GM12878 (cell line): ENCODE measurements at regions not wholly inside any gene's neighbourhood (a gene's known extent, or its start where the extent isn't known, plus 50 kb on each side); places are given as distances from the start of the nearest gene placed in this dataset.

Experiments
- ATAC-seq: fragments of 200-7000 bp; cut with Tn5 transposase; 3 replicates; pipeline ENCODE4 v1.9.1; 2020; ENCODE audit warnings: mild to moderate bottlenecking, moderate library complexity
- BruUV-seq: library from RNA; stranded (reverse); fragments of 400-500 nt; replicated peaks from 2 replicates; lab custom pipeline; 2021; lab: Mats Ljungman, UMichigan
- CTCF ChIA-PET: fragments of 300-600 bp; sonication (Branson Sonifier 250); formaldehyde crosslinking; extraction: SDS; loops from one replicate; lab custom pipeline; 2021; ENCODE audit warnings: inconsistent platforms; lab: Yijun Ruan, JAX
- POLR2A ChIA-PET: fragments of 350-600 bp; formaldehyde crosslinking; extraction: SDS; loops from one replicate; lab custom pipeline; 2021; ENCODE audit warnings: inconsistent platforms; lab: Charles Lee
- RAD21 ChIA-PET: fragments of 300-600 bp; sonication (Branson Sonifier 250); formaldehyde crosslinking; loops from one replicate; lab custom pipeline; 2023; ENCODE audit warnings: antibody characterized with exemption; ENCODE audit not compliant: unreplicated experiment; lab: Charles Lee
- SMC1A ChIA-PET: fragments of 300-600 bp; sonication (Branson Sonifier 250); formaldehyde crosslinking; loops from one replicate; lab custom pipeline; 2023; ENCODE audit not compliant: unreplicated experiment, uncharacterized antibody; lab: Charles Lee
- DNase-seq: peaks from one replicate; pipeline ENCODE4 v3.0.0-alpha.2; 2011; ENCODE audit warnings: low read depth, low spot score
- FAIRE-seq: peaks from 3 replicates; lab custom pipeline; 2011; peaks lifted over from hg19 to GRCh38; lab: Jason Lieb, UNC
- H2AFZ ChIP-seq: 2 replicates; pipeline ENCODE4 v1.6.0; 2011; ENCODE audit warnings: low read depth, low read length, control low read depth; ENCODE audit not compliant: control insufficient read depth
- H3K27ac ChIP-seq: 2 replicates; pipeline ENCODE4 v1.5.1; 2011; ENCODE audit warnings: control low read depth; ENCODE audit not compliant: control insufficient read depth, insufficient read depth
- H3K27me3 ChIP-seq, 2 experiments: replicated peaks in 1 of 2; 2 replicates each; pipeline versions ENCODE4 v1.6.0 to v1.6.1; 2011; ENCODE audit warnings: low read length in 1 of 2; ENCODE audit not compliant: control insufficient read depth in 2 of 2, insufficient read depth in 2 of 2
- H3K36me3 ChIP-seq, 2 experiments: 2 replicates each; pipeline ENCODE4 v1.5.1; 2011; ENCODE audit warnings: low read length in 1 of 2; ENCODE audit not compliant: control insufficient read depth in 2 of 2, insufficient read depth in 2 of 2
- H3K4me1 ChIP-seq: 2 replicates; pipeline ENCODE4 v1.6.1; 2011; ENCODE audit warnings: mild to moderate bottlenecking, low read length, moderate library complexity, mixed read lengths; ENCODE audit not compliant: control insufficient read depth, insufficient read depth
- H3K4me2 ChIP-seq: 2 replicates; pipeline ENCODE4 v1.6.0; 2011; ENCODE audit warnings: control low read depth; ENCODE audit not compliant: control insufficient read depth, insufficient read depth
- H3K4me3 ChIP-seq: fragments of 200-600 bp; sonication (generic); 2 replicates; pipeline ENCODE4 v1.5.1; 2016
- H3K79me2 ChIP-seq: 2 replicates; pipeline ENCODE4 v1.6.0; 2011; ENCODE audit warnings: low read length; ENCODE audit not compliant: control insufficient read depth, insufficient read depth
- H3K9ac ChIP-seq: 2 replicates; pipeline ENCODE4 v1.8.0; 2011; ENCODE audit warnings: low read length, control low read depth, mixed read lengths; ENCODE audit not compliant: control insufficient read depth, insufficient read depth
- H3K9me3 ChIP-seq: replicated peaks from 3 replicates; pipeline ENCODE4 v1.5.1; 2011; ENCODE audit warnings: mild to moderate bottlenecking, low read length; ENCODE audit not compliant: control insufficient read depth, insufficient read depth
- H4K20me1 ChIP-seq: 2 replicates; pipeline ENCODE4 v1.6.0; 2011; ENCODE audit not compliant: control insufficient read depth, insufficient read depth
- CEBPB ChIP-seq, 2 experiments: fragments of 150-350 bp in 1 of 2; IDR thresholded peaks; 2 replicates each; pipeline ENCODE4 v1.6.1; 2012 to 2014; ENCODE audit warnings: low read depth in 2 of 2, low read length in 2 of 2, borderline replicate concordance in 1 of 2, inconsistent platforms in 1 of 2
- HCFC1 ChIP-seq: fragments of 150-350 bp; IDR thresholded peaks from 2 replicates; pipeline ENCODE4 v1.6.1; 2014; ENCODE audit warnings: low read length
- IKZF2 ChIP-seq, 2 experiments: fragments of 450-650 bp; IDR thresholded peaks; 2 replicates each; pipeline ENCODE4 v1.6.1; 2017; ENCODE audit warnings: mild to moderate bottlenecking in 2 of 2, moderate library complexity in 2 of 2
- MTA3 ChIP-seq: IDR thresholded peaks from 2 replicates; pipeline ENCODE4 v1.6.1; 2012; ENCODE audit warnings: low read length, inconsistent platforms, borderline replicate concordance
- NR2C1 ChIP-seq: fragments of 450-650 bp; IDR thresholded peaks from 2 replicates; pipeline ENCODE4 v1.6.1; 2017; ENCODE audit warnings: antibody characterized with exemption, mild to moderate bottlenecking, moderate library complexity
- NR2C2 ChIP-seq: IDR thresholded peaks from 2 replicates; pipeline ENCODE4 v1.6.1; 2011; ENCODE audit warnings: borderline replicate concordance, low read depth; ENCODE audit not compliant: control insufficient read depth, insufficient read length
- RELA ChIP-seq: fragments of 450-650 bp; IDR thresholded peaks from 2 replicates; pipeline ENCODE4 v1.8.0; 2014; ENCODE audit warnings: borderline replicate concordance; ENCODE audit not compliant: partially characterized antibody
- ZNF274 ChIP-seq: IDR thresholded peaks from one replicate; pipeline ENCODE4 v1.8.0; 2011; ENCODE audit not compliant: insufficient read length, insufficient read depth
- WGBS: methylation state at CpG from one replicate; pipeline ENCODE4 v1.1.6; 2016; ENCODE audit warnings: low lambda C conversion rate; ENCODE audit not compliant: insufficient replicate concordance, insufficient coverage; ENCODE audit errors: missing lambda C conversion rate; 5-methylcytosine and 5-hydroxymethylcytosine counted together
- in situ Hi-C: fragments of 300-500 bp; cut with MboI; formaldehyde crosslinking; loops from 9 replicates; pipeline ENCODE4 v1.14.3; 2018; ENCODE audit warnings: mixed read lengths
- intact Hi-C: fragments of 100-400 bp; cut with micrococcal nuclease; formaldehyde crosslinking; loops from one replicate; pipeline ENCODE4 v1.14.2; 2022; ENCODE audit not compliant: unreplicated experiment
- TF ChIP-seq, protein P1 (sequence below): IDR thresholded peaks from 2 replicates; pipeline ENCODE4 v1.6.1; 2012; ENCODE audit warnings: mild to moderate bottlenecking, low read depth, low read length
- TF ChIP-seq, protein P2 (sequence below): IDR thresholded peaks from 2 replicates; pipeline ENCODE4 v1.6.1; 2012; ENCODE audit warnings: improper control_type of control experiment, low read depth, low read length; ENCODE audit not compliant: insufficient replicate concordance

DNA sequence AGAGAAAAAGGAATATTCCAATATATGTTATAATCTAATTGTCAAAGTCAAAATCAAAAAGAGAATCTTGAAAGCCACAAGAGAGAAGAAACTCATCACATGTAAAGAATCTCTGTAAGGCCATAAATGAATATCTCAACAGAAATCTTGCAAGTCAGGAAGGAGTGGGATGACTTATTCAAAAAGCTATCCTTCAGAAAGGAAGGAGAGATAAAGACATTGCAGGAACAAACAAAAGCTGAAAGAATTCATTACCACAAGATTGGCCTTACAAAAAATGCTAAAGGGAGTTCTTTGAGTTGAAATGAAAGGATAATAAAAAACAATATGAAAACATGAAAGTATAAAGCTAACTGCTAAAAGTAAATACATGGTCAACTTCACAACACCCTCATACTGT is 286.8 kb downstream of the LRIG3 start (continued):
- TF ChIP-seq ZNF274: no peak

DNA sequence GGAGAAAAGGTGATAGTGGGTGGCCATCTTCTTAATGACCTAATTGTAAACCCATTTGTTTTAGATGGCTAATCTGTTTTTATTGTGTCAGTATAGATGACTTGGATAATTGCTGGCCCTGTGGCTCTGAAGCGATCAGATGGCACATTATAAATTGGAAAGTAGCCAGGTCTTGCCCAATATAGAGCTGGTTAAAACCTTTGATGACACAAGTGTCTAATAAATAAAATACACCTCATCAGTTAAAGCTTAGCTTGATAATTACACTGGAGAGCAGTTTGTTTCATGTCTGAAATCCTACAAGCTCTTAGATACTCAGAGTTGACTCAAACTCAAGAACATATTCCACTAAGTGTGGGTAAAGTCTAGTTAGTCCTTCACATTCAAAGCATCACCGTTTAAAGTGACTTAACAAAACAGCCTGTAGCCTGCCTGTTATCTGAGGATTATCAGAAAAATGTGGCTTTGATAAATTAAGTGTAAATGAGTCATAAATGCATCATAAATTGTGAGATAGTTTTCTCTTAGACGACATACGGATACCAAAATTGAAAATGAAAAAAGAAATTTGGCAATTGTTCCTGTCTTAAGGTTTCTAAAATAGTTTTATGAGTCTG is 280.9 kb downstream of the LRIG3 start:
- no peak overlapping the region for H2AFZ ChIP-seq
- CTCF ChIA-PET: interaction anchor here (1.4 to 1.8 kb wide), 2 partner anchors 11 to 16 kb away, joined by 4 read pairs; no protein-coding TSS in a partner anchor
- in situ Hi-C loops (no loop called here), intact Hi-C loops (no loop called here)
- H3K27me3 ChIP-seq: no peaks in the 10 kb centered on the region
- no peak overlapping the region for H3K27ac ChIP-seq
- no peak overlapping the region for H3K4me2 ChIP-seq
- TF ChIP-seq, protein P1, sequence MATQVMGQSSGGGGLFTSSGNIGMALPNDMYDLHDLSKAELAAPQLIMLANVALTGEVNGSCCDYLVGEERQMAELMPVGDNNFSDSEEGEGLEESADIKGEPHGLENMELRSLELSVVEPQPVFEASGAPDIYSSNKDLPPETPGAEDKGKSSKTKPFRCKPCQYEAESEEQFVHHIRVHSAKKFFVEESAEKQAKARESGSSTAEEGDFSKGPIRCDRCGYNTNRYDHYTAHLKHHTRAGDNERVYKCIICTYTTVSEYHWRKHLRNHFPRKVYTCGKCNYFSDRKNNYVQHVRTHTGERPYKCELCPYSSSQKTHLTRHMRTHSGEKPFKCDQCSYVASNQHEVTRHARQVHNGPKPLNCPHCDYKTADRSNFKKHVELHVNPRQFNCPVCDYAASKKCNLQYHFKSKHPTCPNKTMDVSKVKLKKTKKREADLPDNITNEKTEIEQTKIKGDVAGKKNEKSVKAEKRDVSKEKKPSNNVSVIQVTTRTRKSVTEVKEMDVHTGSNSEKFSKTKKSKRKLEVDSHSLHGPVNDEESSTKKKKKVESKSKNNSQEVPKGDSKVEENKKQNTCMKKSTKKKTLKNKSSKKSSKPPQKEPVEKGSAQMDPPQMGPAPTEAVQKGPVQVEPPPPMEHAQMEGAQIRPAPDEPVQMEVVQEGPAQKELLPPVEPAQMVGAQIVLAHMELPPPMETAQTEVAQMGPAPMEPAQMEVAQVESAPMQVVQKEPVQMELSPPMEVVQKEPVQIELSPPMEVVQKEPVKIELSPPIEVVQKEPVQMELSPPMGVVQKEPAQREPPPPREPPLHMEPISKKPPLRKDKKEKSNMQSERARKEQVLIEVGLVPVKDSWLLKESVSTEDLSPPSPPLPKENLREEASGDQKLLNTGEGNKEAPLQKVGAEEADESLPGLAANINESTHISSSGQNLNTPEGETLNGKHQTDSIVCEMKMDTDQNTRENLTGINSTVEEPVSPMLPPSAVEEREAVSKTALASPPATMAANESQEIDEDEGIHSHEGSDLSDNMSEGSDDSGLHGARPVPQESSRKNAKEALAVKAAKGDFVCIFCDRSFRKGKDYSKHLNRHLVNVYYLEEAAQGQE: no peak
- TF ChIP-seq NR2C2: no peak
- TF ChIP-seq, protein P2, sequence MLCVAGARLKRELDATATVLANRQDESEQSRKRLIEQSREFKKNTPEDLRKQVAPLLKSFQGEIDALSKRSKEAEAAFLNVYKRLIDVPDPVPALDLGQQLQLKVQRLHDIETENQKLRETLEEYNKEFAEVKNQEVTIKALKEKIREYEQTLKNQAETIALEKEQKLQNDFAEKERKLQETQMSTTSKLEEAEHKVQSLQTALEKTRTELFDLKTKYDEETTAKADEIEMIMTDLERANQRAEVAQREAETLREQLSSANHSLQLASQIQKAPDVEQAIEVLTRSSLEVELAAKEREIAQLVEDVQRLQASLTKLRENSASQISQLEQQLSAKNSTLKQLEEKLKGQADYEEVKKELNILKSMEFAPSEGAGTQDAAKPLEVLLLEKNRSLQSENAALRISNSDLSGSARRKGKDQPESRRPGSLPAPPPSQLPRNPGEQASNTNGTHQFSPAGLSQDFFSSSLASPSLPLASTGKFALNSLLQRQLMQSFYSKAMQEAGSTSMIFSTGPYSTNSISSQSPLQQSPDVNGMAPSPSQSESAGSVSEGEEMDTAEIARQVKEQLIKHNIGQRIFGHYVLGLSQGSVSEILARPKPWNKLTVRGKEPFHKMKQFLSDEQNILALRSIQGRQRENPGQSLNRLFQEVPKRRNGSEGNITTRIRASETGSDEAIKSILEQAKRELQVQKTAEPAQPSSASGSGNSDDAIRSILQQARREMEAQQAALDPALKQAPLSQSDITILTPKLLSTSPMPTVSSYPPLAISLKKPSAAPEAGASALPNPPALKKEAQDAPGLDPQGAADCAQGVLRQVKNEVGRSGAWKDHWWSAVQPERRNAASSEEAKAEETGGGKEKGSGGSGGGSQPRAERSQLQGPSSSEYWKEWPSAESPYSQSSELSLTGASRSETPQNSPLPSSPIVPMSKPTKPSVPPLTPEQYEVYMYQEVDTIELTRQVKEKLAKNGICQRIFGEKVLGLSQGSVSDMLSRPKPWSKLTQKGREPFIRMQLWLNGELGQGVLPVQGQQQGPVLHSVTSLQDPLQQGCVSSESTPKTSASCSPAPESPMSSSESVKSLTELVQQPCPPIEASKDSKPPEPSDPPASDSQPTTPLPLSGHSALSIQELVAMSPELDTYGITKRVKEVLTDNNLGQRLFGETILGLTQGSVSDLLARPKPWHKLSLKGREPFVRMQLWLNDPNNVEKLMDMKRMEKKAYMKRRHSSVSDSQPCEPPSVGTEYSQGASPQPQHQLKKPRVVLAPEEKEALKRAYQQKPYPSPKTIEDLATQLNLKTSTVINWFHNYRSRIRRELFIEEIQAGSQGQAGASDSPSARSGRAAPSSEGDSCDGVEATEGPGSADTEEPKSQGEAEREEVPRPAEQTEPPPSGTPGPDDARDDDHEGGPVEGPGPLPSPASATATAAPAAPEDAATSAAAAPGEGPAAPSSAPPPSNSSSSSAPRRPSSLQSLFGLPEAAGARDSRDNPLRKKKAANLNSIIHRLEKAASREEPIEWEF: no peak
- TF ChIP-seq HCFC1: no peak
- no peak for TF ChIP-seq NR2C1
- TF ChIP-seq MTA3: no peak
- no peak for TF ChIP-seq CEBPB (IDR thresholded peaks at IDR 0.05; ENCODE audit: borderline replicate concordance in 1 of 2, low read depth in 2 of 2, low read length in 2 of 2)
- no peak for TF ChIP-seq RELA
- TF ChIP-seq IKZF2 (IDR thresholded peaks at IDR 0.05): no peak
- no peak overlapping the region for H3K4me3 ChIP-seq
- FAIRE-seq (no peak), DNase-seq (no peak), ATAC-seq (no peak)
- no TSS peak for BruUV-seq
- H3K79me2 ChIP-seq: no peaks in the 10 kb centered on the region
- no peaks in the 10 kb centered on the region for H3K9me3 ChIP-seq
- H3K4me1 ChIP-seq: no peaks in the 10 kb centered on the region
- no peaks in the 10 kb centered on the region for H4K20me1 ChIP-seq
- SMC1A ChIA-PET: interaction anchor here (0.6 to 1.0 kb wide), 2 partner anchors 37 to 220 kb away, joined by 3 read pairs; no protein-coding TSS in a partner anchor
- H3K9ac ChIP-seq: no peak overlapping the region
- RAD21 ChIA-PET: no interaction called here
- WGBS: 32% methylated on average over 4 of the region's 4 CpGs
- no peaks in the 10 kb centered on the region for H3K36me3 ChIP-seq
- POLR2A ChIA-PET: no interaction called here
